ENCODE measurements at regions not wholly inside any gene's neighbourhood (a gene's known extent, or its start where the extent isn't known, plus 50 kb on each side); places are given as distances from the start of the nearest gene placed in this dataset.
"Not testable (repeated sequence)": the region's sequence is repeated elsewhere in the genome, so short reads cannot be mapped to it uniquely, and the experiment has no call there.

- intact Hi-C loops (cut with micrococcal nuclease), result no loop called here
Observed at GRCh38 chr2:208929139-208929864, 494.5 kb upstream of the MAP2 start.

GRCh38 chr2:208929894-208930427 is 493.9 kb upstream of the MAP2 start:
- intact Hi-C loops (cut with micrococcal nuclease), result no loop called here

GRCh38 chr2:208935531-208935930 is 488.3 kb upstream of the MAP2 start:
- intact Hi-C loops (cut with micrococcal nuclease), result no loop called here

- intact Hi-C loops (cut with micrococcal nuclease), result no loop called here
Observed at GRCh38 chr2:208937521-208937920, 486.3 kb upstream of the MAP2 start.

GRCh38 chr2:208939852-208940251 is 484.0 kb upstream of the MAP2 start:
- intact Hi-C loops (cut with micrococcal nuclease), result no loop called here

GRCh38 chr2:208945719-208946256 is 478.1 kb upstream of the MAP2 start:
- intact Hi-C loops (cut with micrococcal nuclease), result no loop called here

GRCh38 chr2:208948073-208948472 is 475.8 kb upstream of the MAP2 start:
- intact Hi-C loops (cut with micrococcal nuclease), result no loop called here

- intact Hi-C loops (cut with micrococcal nuclease), result no loop called here
Observed at GRCh38 chr2:208970070-208970469, 453.8 kb upstream of the MAP2 start.

GRCh38 chr2:208977582-208977981 is 446.3 kb upstream of the MAP2 start:
- intact Hi-C loops (cut with micrococcal nuclease), result no loop called here

GRCh38 chr2:208978946-208979345 is 444.9 kb upstream of the MAP2 start:
- intact Hi-C loops (cut with micrococcal nuclease), result no loop called here

- intact Hi-C loops (cut with micrococcal nuclease), result no loop called here
Observed at GRCh38 chr2:208980321-208980720, 443.5 kb upstream of the MAP2 start.

- intact Hi-C loops (cut with micrococcal nuclease), result no loop called here
Observed at GRCh38 chr2:208982831-208983230, 441.0 kb upstream of the MAP2 start.

GRCh38 chr2:208983486-208983885 is 440.4 kb upstream of the MAP2 start:
- intact Hi-C loops (cut with micrococcal nuclease), result no loop called here

- intact Hi-C loops (cut with micrococcal nuclease), result no loop called here
Observed at GRCh38 chr2:208984376-208985090, 439.3 kb upstream of the MAP2 start.

- intact Hi-C loops (cut with micrococcal nuclease), result no loop called here
Observed at GRCh38 chr2:208985644-208986043, 438.2 kb upstream of the MAP2 start.

GRCh38 chr2:208990716-208991115 is 433.1 kb upstream of the MAP2 start:
- intact Hi-C loops (cut with micrococcal nuclease), result no loop called here

GRCh38 chr2:208999911-209000310 is 423.9 kb upstream of the MAP2 start:
- intact Hi-C loops (cut with micrococcal nuclease), result no loop called here

- intact Hi-C loops (cut with micrococcal nuclease), result no loop called here
Observed at GRCh38 chr2:209002054-209002453, 421.8 kb upstream of the MAP2 start.

GRCh38 chr2:209005371-209005770 is 418.5 kb upstream of the MAP2 start:
- intact Hi-C loops (cut with micrococcal nuclease), result no loop called here

- intact Hi-C loops (cut with micrococcal nuclease), result no loop called here
Observed at GRCh38 chr2:209008636-209009287, 415.1 kb upstream of the MAP2 start.

- intact Hi-C loops (cut with micrococcal nuclease), result not testable (repeated sequence)
Observed at GRCh38 chr2:209018633-209019032, 405.2 kb upstream of the MAP2 start.

GRCh38 chr2:209029249-209029648 is 394.6 kb upstream of the MAP2 start:
- intact Hi-C loops (cut with micrococcal nuclease), result no loop called here

Data from T-helper 1 cell treated with Interleukin-12 subunit alpha and Interleukin-12 subunit beta and Interleukin-4 antibody, amounts not matched to agents 30 ng/mL and 1 ng/mL, for 36 hours (primary cell).